Gastroesophageal sphincter (tissue), 4 donors: ENCODE measurements at regions not wholly inside any gene's neighbourhood (a gene's known extent, or its start where the extent isn't known, plus 50 kb on each side); places are given as distances from the start of the nearest gene placed in this dataset.

ENCODE experiments used
- ATAC-seq: fragments of 150-250 bp; one replicate; pipeline ENCODE4 v1.9.1; 2016; ENCODE audit warnings: mild to moderate bottlenecking, moderate library complexity
- H3K27ac ChIP-seq, 4 donors: fragments of 200-600 bp; sonication (generic) in 3 of 4; 1 replicate in 3 of 4; 2 replicates in 1 of 4; pipeline ENCODE4 v1.5.1; 2016 to 2019
- H3K27me3 ChIP-seq: fragments of 200-600 bp; sonication (generic); one replicate; pipeline ENCODE4 v1.5.1; 2019
- H3K36me3 ChIP-seq, 2 donors: fragments of 200-600 bp; sonication (generic); one replicate each; pipeline ENCODE4 v1.5.1; 2019; ENCODE audit warnings: control low read depth in 1 of 2
- H3K4me1 ChIP-seq, 3 donors: fragments of 200-600 bp; sonication (generic); 1 replicate in 2 of 3; 2 replicates in 1 of 3; pipeline ENCODE4 v1.5.1; 2016 to 2019; ENCODE audit warnings: control low read depth in 2 of 3
- H3K4me3 ChIP-seq, 2 donors: fragments of 200-600 bp; sonication (generic); one replicate each; pipeline ENCODE4 v1.5.1; 2019; ENCODE audit warnings: mild to moderate bottlenecking in 1 of 2, moderate library complexity in 1 of 2
- H3K9me3 ChIP-seq, 3 donors: fragments of 200-600 bp; sonication (generic); one replicate each; pipeline ENCODE4 v1.5.1; 2017 to 2019; ENCODE audit warnings: control low read depth in 2 of 3
- EP300 ChIP-seq: sonication (generic); formaldehyde crosslinking; IDR thresholded peaks from one replicate; pipeline ENCODE4 v1.6.1; 2017; ENCODE audit warnings: antibody characterized with exemption, mild to moderate bottlenecking
- POLR2A ChIP-seq, 2 donors: fragments of 450-650 bp; IDR thresholded peaks; one replicate each; pipeline ENCODE4 v1.6.1; 2017; ENCODE audit warnings: antibody characterized with exemption in 2 of 2, mild to moderate bottlenecking in 2 of 2, moderate library complexity in 1 of 2
- POLR2AphosphoS5 ChIP-seq: sonication (generic); formaldehyde crosslinking; IDR thresholded peaks from one replicate; pipeline ENCODE4 v1.6.1; 2017; ENCODE audit warnings: antibody characterized with exemption
- WGBS, 2 donors: methylation state at CpG; one replicate each; pipeline ENCODE4 v1.1.5; 2018; ENCODE audit warnings: low coverage in 1 of 2; 5-methylcytosine and 5-hydroxymethylcytosine counted together
- TF ChIP-seq, protein P1 (sequence below), 4 experiments: fragments of 200-600 bp in 2 of 4; fragments of 450-650 bp in 2 of 4; sonication (generic) in 1 of 4; IDR thresholded peaks; one replicate each; pipeline ENCODE4 v1.5.1; 2017 to 2019; ENCODE audit warnings: antibody characterized with exemption in 4 of 4, mild to moderate bottlenecking in 2 of 4, moderate library complexity in 2 of 4

DNA sequence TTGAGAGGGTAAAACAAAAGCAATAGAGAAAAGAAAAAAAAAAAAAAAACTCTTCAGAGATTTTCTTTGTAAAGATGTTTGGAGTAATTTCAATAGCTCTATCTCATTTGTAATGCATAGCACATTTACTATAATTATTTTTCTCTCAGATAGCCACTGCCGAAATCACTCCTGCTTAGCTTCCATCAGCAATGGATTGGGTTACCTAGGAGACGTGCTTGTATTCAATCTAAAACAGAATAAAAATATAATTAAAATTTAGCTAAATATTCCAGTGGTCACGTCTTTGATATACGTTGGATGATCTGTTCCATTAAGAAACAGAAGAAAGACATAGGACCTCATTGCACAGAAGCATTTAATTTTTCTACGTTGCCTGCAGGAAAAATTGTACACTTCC, 1435.7 kb upstream of the DDX18 start:
- 73 to 83% methylated on average over 5 of the region's 5 CpGs for WGBS, 2 donors
- Histone ChIP-seq H3K27me3 (no peaks in the 10 kb centered on the region), H3K9me3 (peaks cover 0 to 5% (median 0%) of the 10 kb centered on the region in 3 donors), H3K4me3 (no peak overlapping the region), H3K4me1 (no peaks in the 10 kb centered on the region), H3K27ac (no peak overlapping the region), H3K36me3 (no peaks in the 10 kb centered on the region)
- ATAC-seq: no peak
- TF ChIP-seq POLR2A (IDR thresholded peaks at IDR 0.05) (no peak), POLR2AphosphoS5 (no peak), EP300 (no peak)
- TF ChIP-seq, protein P1, sequence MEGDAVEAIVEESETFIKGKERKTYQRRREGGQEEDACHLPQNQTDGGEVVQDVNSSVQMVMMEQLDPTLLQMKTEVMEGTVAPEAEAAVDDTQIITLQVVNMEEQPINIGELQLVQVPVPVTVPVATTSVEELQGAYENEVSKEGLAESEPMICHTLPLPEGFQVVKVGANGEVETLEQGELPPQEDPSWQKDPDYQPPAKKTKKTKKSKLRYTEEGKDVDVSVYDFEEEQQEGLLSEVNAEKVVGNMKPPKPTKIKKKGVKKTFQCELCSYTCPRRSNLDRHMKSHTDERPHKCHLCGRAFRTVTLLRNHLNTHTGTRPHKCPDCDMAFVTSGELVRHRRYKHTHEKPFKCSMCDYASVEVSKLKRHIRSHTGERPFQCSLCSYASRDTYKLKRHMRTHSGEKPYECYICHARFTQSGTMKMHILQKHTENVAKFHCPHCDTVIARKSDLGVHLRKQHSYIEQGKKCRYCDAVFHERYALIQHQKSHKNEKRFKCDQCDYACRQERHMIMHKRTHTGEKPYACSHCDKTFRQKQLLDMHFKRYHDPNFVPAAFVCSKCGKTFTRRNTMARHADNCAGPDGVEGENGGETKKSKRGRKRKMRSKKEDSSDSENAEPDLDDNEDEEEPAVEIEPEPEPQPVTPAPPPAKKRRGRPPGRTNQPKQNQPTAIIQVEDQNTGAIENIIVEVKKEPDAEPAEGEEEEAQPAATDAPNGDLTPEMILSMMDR (IDR thresholded peaks at IDR 0.05): no peak

DNA sequence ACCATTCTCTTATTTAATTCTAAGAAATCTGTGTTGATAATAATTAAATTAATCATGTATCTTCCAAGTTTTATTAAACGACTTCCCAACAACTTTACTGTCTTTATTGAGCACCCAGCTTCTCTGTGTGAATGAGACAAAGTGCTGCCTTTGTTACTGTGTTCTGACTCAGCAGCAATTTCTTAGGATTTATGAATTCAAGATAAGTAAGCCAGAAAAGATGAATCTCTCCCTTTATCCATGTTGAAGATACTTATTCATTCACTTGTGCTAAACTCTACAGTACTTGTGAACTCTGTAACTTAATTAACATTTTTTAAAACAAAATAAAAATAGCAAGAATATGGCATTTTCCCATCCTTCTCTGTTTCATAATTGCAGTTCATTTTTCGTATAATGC, 1403.3 kb upstream of the DDX18 start:
- no peaks in the 10 kb centered on the region for H3K27me3 ChIP-seq
- no peaks in the 10 kb centered on the region for H3K9me3 ChIP-seq
- H3K4me1 ChIP-seq: no peaks in the 10 kb centered on the region
- WGBS, 2 donors: 30 to 49% methylated on average over 2 of the region's 2 CpGs
- H3K36me3 ChIP-seq: no peaks in the 10 kb centered on the region
- no peak for ATAC-seq
- no peak overlapping the region for H3K4me3 ChIP-seq
- H3K27ac ChIP-seq: no peak overlapping the region
- TF ChIP-seq POLR2A (IDR thresholded peaks at IDR 0.05): no peak
- TF ChIP-seq POLR2AphosphoS5: no peak
- no peak for TF ChIP-seq EP300

- peak; percentile 22 for ATAC-seq
- no peaks in the 10 kb centered on the region for H3K4me1 ChIP-seq
- WGBS, 2 donors: 80% methylated on average over 1 of the region's 5 CpGs; no CpG with 5 or more reads in 1 of the 2 donors
- TF ChIP-seq EP300 (no peak), POLR2AphosphoS5 (no peak), POLR2A (IDR thresholded peaks at IDR 0.05) (no peak)
- TF ChIP-seq, protein P1 (IDR thresholded peaks at IDR 0.05): no peak
- H3K27me3 ChIP-seq: no peaks in the 10 kb centered on the region
- H3K27ac ChIP-seq: no peak overlapping the region
- H3K9me3 ChIP-seq: peaks cover 0 to 6% (median 0%) of the 10 kb centered on the region in 3 donors
- H3K4me3 ChIP-seq: no peak overlapping the region
- no peaks in the 10 kb centered on the region for H3K36me3 ChIP-seq
Observed at GRCh38 chr2:116413659-116414058, 1400.8 kb upstream of the DDX18 start.

- Histone ChIP-seq H3K9me3 (peaks cover 0 to 6% (median 0%) of the 10 kb centered on the region in 3 donors), H3K4me1 (no peaks in the 10 kb centered on the region), H3K36me3 (no peaks in the 10 kb centered on the region), H3K4me3 (no peak overlapping the region), H3K27me3 (no peaks in the 10 kb centered on the region), H3K27ac (no peak overlapping the region)
- no peak for ATAC-seq
- TF ChIP-seq POLR2AphosphoS5 (no peak), POLR2A (IDR thresholded peaks at IDR 0.05) (no peak), EP300 (no peak)
- TF ChIP-seq, protein P1 (IDR thresholded peaks at IDR 0.05): no peak
- WGBS, 2 donors: 48 to 66% methylated on average over 2 to 3 of the region's 3 CpGs
Observed at GRCh38 chr2:116416731-116417377, 1397.6 kb upstream of the DDX18 start.

GRCh38 chr2:116435648-116436047, 1378.8 kb upstream of the DDX18 start:
- Histone ChIP-seq H3K4me1 (no peaks in the 10 kb centered on the region), H3K27ac (no peak overlapping the region), H3K4me3 (no peak overlapping the region), H3K9me3 (no peaks in the 10 kb centered on the region), H3K36me3 (no peaks in the 10 kb centered on the region), H3K27me3 (no peaks in the 10 kb centered on the region)
- no peak for ATAC-seq
- TF ChIP-seq POLR2AphosphoS5: no peak
- TF ChIP-seq POLR2A (IDR thresholded peaks at IDR 0.05): no peak
- 56 to 100% methylated on average over 1 to 4 of the region's 4 CpGs for WGBS, 2 donors

- H3K4me3 ChIP-seq: no peak overlapping the region
- no peaks in the 10 kb centered on the region for H3K36me3 ChIP-seq
- 58 to 77% methylated on average over 5 of the region's 5 CpGs for WGBS, 2 donors
Observed at GRCh38 chr2:116440104-116440653, 1374.3 kb upstream of the DDX18 start.

More at GRCh38 chr2:116440104-116440653, 1374.3 kb upstream of the DDX18 start:
- Histone ChIP-seq H3K9me3 (peaks cover 0 to 14% (median 0%) of the 10 kb centered on the region in 3 donors), H3K27ac (no peak overlapping the region), H3K27me3 (no peaks in the 10 kb centered on the region), H3K4me1 (no peaks in the 10 kb centered on the region)
- ATAC-seq: no peak
- TF ChIP-seq, protein P1 (IDR thresholded peaks at IDR 0.05): no peak
- TF ChIP-seq POLR2A (IDR thresholded peaks at IDR 0.05): no peak
- no peak for TF ChIP-seq EP300
- TF ChIP-seq POLR2AphosphoS5: no peak
